MG63 (cell line): ENCODE measurements at regions not wholly inside any gene's neighbourhood (a gene's known extent, or its start where the extent isn't known, plus 50 kb on each side); places are given as distances from the start of the nearest gene placed in this dataset.
A peak's percentile ranks its signal among the peaks of the same experiment; 100 is the strongest.

Experiments used
- DNase-seq: peaks from one replicate; pipeline ENCODE4 v3.0.0-alpha.2; 2020
- H3K27me3 ChIP-seq: fragments of 250-450 bp; sonication (Bioruptor Pico); 2 replicates; pipeline ENCODE4 v1.5.1; 2020; ENCODE audit warnings: mild to moderate bottlenecking, moderate library complexity
- H3K36me3 ChIP-seq: fragments of 250-450 bp; sonication (Bioruptor Pico); 2 replicates; pipeline ENCODE4 v1.5.1; 2020; ENCODE audit warnings: mild to moderate bottlenecking, moderate library complexity
- H3K4me3 ChIP-seq: fragments of 250-450 bp; sonication (Bioruptor Pico); 2 replicates; pipeline ENCODE4 v1.5.1; 2020; ENCODE audit warnings: mild to moderate bottlenecking, moderate library complexity
- H3K9me3 ChIP-seq: fragments of 250-450 bp; sonication (Bioruptor Pico); 2 replicates; pipeline ENCODE4 v1.5.1; 2020; ENCODE audit warnings: mild to moderate bottlenecking, moderate library complexity

DNA sequence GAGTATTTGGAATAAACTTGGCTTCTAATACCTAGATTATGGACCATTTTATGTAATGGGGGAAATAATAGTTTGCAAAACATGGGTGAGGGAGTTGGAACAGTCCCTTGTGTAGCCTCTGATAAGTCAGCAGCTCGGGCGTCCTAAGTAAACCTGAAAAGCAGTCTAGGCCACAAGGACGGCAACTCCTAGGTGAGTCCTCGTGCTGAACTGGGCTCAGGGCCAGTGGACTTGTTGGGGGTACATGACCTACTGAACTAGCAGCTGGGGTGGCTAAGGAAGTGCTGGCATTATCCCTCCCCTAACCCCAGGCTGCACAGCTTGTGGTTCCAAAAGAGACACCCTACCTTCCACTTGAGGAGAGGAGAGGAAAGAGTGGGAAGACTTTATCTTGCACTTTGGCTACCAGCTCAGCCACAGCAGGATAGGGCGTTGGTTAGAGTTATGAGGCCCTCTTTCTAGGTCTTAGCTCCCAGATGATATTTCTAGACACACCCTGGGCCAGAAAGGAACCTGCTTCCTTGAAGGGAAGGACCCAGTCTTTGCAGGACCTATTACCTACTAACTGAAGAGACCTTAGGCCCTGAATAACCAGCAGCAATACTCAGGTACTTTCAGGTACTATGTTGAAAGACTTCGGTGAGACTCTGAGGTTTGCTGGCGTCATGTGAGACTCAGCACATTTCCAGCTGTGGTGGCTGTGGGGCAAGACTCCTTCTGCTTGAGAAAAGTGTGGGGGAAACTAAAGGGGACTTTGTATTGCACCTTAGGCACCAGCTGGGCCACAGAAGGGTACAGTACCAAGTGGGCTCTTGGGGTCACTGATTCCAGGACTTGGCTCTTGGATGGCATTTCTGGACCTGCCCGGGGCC is 71.0 kb downstream of the AQP4 start:
- Histone ChIP-seq H3K4me3 (no peak overlapping the region), H3K27me3 (no peaks in the 10 kb centered on the region), H3K36me3 (no peaks in the 10 kb centered on the region), H3K9me3 (no peaks in the 10 kb centered on the region)
- no peak for DNase-seq

DNA sequence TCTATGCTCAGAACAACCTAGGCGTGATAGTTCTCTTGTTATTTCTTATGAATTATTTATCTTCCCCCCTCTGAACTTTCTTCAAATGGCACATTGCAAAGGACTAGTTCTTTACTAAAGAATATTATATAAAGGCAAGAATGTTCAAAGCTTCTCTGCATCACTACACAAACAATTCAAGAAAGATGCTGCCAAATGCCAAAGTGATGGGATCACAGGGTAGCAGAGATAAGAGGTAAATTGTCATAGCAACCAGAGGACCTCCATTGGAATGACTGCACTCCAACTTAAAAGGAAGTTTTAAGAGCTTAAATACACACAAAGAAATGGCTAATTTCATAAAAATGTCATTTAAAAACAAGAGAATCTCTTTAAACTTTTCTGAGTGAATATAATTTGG is 72.8 kb downstream of the AQP4 start:
- H3K27me3 ChIP-seq, result no peaks in the 10 kb centered on the region
- H3K36me3 ChIP-seq, result no peaks in the 10 kb centered on the region
- DNase-seq, result peak; percentile 13
- no peaks in the 10 kb centered on the region for H3K9me3 ChIP-seq
- no peak overlapping the region for H3K4me3 ChIP-seq

DNA sequence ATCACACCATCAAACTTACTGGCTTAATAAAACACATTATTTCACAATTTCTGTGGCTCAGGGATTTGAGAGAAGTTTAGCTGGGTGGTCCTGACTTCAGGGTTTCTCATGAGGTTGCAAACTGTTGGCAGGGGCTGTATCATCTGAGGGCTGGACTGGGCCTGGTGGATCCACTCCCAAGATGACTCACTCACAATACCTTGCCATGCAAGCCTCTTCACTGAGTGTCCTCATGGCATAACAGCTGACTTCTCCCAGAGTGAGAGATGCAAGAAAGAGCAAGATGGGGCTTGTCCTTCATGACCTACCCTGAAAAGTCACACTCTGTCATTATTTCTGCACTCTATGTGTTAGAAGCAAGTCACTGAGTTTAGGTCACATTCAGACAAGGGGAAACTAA is 73.8 kb downstream of the AQP4 start:
- Histone ChIP-seq H3K4me3 (no peak overlapping the region), H3K9me3 (no peaks in the 10 kb centered on the region)
- DNase-seq, result peak; percentile 35

DNA sequence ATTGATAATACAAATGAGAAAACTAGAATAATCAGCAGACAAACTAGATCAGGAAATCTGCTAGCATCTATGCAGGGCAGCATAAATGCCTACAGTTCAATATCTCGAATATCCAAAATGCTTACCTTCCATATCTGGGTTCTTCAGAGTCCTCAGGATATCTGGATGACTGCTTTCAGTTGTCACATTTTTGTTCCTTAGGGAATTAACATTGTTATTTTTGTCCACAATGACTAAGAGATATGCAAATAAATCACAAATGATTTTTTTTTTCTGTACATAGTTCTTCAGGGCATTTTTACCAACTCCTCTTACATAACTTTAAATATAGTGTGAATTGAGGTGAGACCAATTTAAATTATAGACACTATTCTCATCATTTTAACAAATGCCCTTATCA is 80.9 kb downstream of the AQP4 start:
- Histone ChIP-seq H3K4me3 (no peak overlapping the region), H3K9me3 (no peaks in the 10 kb centered on the region), H3K36me3 (no peaks in the 10 kb centered on the region), H3K27me3 (no peaks in the 10 kb centered on the region)
- DNase-seq, result no peak

More for the DNA sequence above, 73.8 kb downstream of the AQP4 start:
- H3K27me3 ChIP-seq, result no peaks in the 10 kb centered on the region
- H3K36me3 ChIP-seq, result no peaks in the 10 kb centered on the region

DNA sequence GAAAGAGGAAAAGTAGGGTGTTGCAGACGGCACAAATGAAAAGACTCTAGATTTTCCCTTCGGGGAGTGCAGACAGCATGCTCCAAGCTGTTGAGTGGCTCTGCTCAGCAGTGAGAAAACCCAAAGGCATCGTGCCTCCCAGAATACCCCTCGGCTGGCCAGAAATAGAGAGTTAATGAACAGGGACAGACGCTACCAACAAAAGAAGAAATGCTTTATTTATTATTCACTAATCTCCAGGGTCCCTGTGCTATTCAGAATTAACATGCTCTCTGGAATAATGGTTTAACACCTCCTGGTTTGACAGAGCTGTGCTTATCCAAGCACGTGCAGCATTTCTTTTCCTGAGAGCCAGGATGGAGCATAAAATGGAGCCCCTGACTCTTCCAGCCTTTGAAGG is 82.3 kb downstream of the AQP4 start:
- H3K27me3 ChIP-seq, result no peaks in the 10 kb centered on the region
- H3K4me3 ChIP-seq, result no peak overlapping the region
- H3K36me3 ChIP-seq, result no peaks in the 10 kb centered on the region
- no peaks in the 10 kb centered on the region for H3K9me3 ChIP-seq
- no peak for DNase-seq

DNA sequence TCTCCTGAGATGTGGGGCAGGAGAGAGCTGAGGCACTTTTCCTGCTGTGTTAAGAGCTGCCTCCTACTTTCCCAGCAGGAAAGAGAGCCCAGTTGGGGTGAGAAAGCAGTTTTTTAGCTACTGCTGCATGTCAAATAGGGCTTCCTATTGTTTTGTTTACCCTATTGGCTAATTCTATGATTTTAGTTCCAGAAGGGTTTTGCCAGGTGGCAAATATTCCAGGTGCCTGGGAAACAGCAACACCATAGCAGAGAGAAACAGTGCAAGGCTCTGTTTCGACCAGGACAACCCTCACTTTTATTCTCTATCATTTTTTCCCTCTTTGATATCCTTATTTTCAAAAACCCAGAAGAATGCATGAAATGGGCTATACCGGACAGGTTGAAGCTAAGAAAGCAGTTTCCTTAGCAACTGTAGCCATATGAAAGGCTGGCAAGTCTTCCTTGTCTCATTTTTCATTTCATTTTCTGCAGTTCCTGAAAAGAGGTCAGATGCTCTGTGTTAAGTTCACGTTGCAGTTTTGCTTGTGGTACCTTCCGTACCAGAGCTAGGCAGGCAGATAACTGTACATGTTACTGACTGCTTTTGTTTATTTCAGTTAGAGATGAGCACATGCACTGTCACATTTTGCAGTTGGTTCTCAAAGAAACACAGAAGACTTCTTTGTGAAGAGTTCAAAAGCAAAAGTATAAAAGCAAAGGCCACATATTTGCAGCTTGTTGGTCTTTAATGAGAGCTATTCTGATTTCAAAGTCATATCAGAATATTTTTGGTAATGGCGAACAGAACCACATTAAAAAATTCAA is 84.8 kb downstream of the AQP4 start:
- no peak for DNase-seq
- Histone ChIP-seq H3K4me3 (no peak overlapping the region), H3K9me3 (no peaks in the 10 kb centered on the region), H3K27me3 (no peaks in the 10 kb centered on the region), H3K36me3 (no peaks in the 10 kb centered on the region)

DNA sequence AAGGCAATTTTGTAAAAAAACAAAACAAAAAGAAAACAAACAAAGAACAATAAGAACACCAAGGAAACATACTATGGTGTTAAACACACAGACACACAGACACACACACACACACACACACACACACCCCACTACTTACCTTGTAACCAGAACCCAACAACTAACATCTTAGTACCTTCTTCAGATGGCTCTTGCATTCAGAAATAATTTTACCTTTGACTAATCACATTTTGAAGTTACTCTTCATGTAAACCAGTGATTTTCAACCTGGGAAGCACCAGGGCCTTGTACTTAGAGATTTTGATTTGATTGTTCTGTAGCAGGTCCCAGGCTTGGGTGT is 87.5 kb downstream of the AQP4 start:
- H3K27me3 ChIP-seq, result no peaks in the 10 kb centered on the region
- H3K36me3 ChIP-seq, result no peaks in the 10 kb centered on the region
- no peak overlapping the region for H3K4me3 ChIP-seq
- no peak for DNase-seq
- no peaks in the 10 kb centered on the region for H3K9me3 ChIP-seq

DNA sequence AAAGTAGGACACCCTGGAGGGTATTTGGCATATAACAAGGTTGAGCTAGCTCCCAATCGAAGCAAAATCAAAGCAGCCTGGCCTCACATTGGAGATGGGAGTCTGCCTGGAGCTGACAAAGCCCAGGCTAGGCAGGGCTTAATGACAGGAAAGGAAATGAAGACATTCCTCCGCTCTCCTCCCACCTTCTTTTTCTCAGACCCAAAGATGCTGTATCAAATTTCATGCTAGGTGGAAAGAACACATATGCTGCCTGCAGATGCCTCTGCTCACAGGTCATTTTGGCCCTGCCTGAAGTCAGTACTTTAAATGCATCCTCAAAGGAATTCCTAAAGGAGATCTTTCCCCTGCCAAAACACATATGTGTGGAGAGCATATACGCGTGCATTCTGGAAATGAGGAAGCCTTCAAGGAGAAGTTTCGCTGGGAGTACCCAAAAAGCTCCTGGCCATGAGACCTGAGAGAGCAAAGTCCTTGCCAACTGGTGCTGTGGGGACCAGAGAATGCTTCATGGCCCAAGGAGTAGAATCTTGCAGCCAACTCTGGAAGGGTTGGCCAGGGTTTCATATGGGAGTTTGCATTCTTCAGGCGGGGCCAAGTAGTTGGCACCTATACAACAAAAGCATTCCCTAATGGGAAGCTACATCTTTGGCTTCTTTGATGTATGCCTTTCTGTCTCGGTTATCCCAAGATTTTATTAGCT is 88.0 kb downstream of the AQP4 start:
- no peak overlapping the region for H3K4me3 ChIP-seq
- DNase-seq, result peak; percentile 29

DNA sequence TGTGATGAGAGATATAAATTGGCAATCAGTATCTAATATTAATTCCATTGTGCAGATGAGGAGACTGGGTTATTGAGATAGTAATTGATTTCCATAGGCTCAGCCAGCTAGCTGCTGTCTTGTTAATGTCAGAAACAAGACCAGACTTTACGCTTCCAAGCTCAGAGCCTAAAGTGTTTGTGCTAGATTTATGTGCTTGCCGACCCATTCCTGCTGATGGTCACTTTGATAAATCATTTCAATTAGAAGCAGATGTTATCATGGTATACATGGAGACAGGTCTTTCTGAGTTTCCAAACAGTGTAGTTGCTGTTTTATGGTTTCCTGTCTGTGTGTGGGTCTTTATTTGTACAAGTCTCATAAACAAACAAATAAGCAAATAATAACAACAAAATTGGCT is 92.8 kb downstream of the AQP4 start:
- H3K4me3 ChIP-seq, result no peak overlapping the region
- H3K9me3 ChIP-seq, result no peaks in the 10 kb centered on the region
- H3K27me3 ChIP-seq, result no peaks in the 10 kb centered on the region
- DNase-seq, result no peak
- no peaks in the 10 kb centered on the region for H3K36me3 ChIP-seq

More for the DNA sequence above, 88.0 kb downstream of the AQP4 start:
- H3K36me3 ChIP-seq, result no peaks in the 10 kb centered on the region
- no peaks in the 10 kb centered on the region for H3K9me3 ChIP-seq
- no peaks in the 10 kb centered on the region for H3K27me3 ChIP-seq

DNA sequence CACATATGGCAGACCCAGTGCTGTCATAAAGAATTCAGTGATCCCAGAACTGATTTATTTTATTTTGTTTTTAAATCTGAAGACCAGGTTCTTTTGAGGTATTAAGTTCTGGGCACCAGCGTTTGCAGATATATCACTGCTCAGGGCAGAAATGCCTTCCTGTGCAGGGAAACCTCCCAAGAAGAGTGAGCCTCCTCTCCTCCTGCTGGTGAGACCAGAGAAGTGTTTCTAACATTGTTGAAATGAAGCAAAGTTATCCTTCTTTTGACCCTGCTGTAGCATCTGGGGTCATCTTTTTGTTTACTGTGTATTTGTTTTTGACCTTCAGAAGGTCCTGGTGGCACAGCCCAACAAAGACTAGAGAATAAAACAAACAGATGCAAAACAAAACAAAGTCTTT is 94.0 kb downstream of the AQP4 start:
- Histone ChIP-seq H3K4me3 (no peak overlapping the region), H3K27me3 (no peaks in the 10 kb centered on the region), H3K36me3 (no peaks in the 10 kb centered on the region), H3K9me3 (no peaks in the 10 kb centered on the region)
- DNase-seq, result no peak

DNA sequence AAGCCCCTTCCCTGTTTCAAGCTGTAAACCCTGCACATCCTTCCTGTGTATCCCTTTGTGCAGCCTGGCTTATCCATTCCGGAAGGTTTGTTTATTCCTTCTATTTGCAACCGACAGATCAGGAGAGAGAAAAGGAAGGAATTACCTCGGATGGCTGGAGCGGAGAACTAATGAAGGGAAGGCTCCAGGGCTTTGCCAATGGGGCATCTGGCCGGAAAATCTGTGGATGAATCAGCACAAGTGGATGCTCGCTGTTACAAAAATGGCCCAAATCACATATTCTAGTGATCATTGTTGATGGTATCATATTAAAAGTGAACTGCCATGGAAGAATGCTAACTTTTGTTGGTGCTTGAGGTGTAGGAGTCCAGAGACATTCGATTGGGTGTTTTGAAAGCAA is 97.1 kb downstream of the AQP4 start:
- no peak overlapping the region for H3K4me3 ChIP-seq
- H3K36me3 ChIP-seq, result no peaks in the 10 kb centered on the region
- DNase-seq, result no peak
- no peaks in the 10 kb centered on the region for H3K27me3 ChIP-seq
- no peaks in the 10 kb centered on the region for H3K9me3 ChIP-seq

DNA sequence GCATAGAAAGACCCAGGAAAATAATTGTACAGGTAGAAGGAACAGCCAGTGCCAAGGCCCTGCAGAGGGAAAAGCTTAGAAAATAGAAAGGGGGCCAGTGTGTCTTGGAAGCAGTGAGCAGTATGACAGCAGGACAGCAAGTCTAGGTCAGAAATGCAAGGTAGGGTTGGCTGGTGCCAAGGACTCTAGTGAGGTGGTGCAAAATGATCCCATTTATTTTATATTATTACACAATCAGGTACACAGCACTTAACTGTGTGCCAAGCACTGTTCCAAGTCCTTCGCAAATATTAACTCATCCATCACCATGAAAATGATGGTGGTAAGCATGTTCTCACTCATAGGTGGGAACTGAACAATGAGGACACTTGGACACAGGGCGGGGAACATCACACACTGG is 100.0 kb downstream of the AQP4 start:
- Histone ChIP-seq H3K27me3 (no peaks in the 10 kb centered on the region), H3K36me3 (no peaks in the 10 kb centered on the region), H3K9me3 (peaks cover 2% of the 10 kb centered on the region; the same call in 1 of the 2 replicates), H3K4me3 (no peak overlapping the region)
- no peak for DNase-seq

DNA sequence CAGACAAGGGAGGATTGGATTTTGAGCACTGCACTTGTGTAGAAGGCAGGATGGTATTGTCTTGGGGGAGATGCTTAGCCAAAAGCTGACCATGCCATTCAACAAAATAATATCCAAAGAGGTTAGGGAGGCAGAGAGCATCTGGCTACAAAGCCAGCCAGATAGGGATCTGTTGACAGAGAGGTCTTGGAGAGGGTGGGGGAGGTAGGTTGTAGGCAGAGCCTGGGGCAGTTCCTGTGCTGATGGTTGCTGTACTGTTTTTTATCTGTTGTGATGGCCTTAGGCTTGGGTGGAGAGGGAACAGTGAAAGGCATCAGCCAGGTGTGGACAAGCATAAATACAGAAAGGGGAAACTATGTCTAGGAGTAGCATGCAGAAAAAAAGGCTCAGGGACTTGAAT is 100.9 kb downstream of the AQP4 start:
- Histone ChIP-seq H3K4me3 (no peak overlapping the region), H3K36me3 (no peaks in the 10 kb centered on the region), H3K27me3 (no peaks in the 10 kb centered on the region), H3K9me3 (peaks cover 2% of the 10 kb centered on the region; the same call in 1 of the 2 replicates)
- DNase-seq, result no peak

DNA sequence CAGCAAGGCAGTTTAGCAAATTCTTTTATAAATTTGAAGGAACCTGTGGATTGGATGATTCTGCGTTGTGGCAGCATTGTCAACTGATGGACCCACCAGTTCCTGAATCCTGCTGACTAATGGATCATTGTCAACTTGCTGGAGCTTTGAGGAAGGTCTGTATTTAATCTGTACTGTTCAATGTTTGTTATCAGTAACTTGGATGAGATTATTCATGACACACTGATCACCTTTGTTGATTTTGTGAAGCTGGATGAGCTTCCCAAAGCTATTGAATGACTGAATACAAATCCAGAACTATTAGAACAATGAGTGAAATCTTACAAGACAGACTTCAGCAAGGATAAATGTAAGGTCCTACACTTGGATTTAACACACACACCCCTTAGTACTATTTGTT is 101.3 kb downstream of the AQP4 start:
- Histone ChIP-seq H3K27me3 (no peaks in the 10 kb centered on the region), H3K9me3 (peaks cover 2% of the 10 kb centered on the region; the same call in 1 of the 2 replicates), H3K36me3 (no peaks in the 10 kb centered on the region), H3K4me3 (no peak overlapping the region)
- no peak for DNase-seq

DNA sequence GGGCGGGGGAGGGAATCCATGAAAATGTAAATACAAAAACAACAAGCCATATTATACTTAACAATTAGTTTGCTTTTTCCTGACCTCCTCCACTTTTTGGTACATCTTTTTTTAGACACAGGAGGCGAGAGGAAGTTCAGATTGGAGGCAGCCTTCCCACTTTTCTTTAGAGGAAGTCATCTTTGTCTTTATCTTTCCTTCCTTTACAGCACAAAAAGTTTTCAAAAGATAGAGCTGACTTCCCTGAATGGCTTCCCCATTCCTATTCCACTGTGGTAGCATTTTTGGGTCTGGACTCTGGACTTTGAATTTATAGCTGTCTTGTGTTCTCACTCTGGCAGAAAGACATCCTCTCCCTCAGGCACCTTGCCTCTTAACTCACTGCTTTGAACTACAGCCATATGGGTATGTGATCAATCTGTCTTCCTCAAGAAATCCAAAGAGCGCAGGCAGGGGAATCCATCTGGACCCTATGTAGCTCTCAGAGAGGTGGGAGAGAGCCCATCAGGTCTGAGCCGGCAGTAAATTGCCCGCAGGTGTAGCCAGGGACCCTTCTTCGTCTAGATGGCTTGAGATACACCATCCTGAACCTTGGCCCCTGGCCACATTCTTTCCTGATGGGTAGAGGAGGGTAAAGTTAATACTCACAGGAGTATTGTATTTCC is 101.9 kb downstream of the AQP4 start:
- H3K36me3 ChIP-seq, result no peaks in the 10 kb centered on the region
- no peak overlapping the region for H3K4me3 ChIP-seq
- H3K27me3 ChIP-seq, result no peaks in the 10 kb centered on the region
- no peak for DNase-seq
- H3K9me3 ChIP-seq, result peaks cover 2% of the 10 kb centered on the region; the same call in 1 of the 2 replicates

DNA sequence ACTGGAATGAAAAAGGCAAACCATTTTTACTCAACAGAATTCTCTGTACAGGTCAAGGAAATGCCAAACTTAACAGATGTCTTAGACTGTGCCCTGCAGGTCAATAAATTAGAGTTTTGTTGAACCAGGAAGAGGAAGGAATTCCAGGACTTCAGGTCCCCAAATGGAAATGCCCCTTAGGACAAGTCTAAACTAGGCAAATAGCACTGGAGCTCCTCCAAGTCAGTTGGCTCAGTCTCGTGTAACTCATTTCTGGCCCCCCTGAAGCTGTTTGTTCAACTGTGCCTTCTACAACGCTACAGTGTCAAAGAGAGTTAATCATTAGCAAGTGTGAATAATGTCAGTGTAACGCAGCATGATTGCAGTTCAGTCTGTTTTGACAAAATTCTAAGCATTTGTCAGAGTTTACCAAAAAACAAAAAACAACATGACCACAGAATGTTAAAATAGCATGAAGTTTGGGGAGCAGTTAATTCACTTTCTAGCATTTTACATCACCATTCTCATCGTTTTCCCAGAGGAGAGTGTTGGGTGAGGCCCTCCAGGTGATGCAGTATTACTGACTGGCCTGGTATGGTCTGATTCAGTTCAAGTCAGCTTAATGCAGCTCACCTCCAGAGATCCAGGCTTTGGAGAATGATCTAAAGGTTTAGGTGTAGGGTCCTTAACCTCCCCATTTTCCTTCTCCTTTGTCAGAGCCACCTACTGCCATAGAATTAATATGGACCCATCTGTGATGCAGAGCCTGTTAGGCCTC is 108.1 kb downstream of the AQP4 start:
- Histone ChIP-seq H3K9me3 (peaks cover 2% of the 10 kb centered on the region; the same call in 1 of the 2 replicates), H3K27me3 (no peaks in the 10 kb centered on the region), H3K36me3 (no peaks in the 10 kb centered on the region), H3K4me3 (no peak overlapping the region)
- DNase-seq, result no peak
